Natural killer cell (primary cell): ENCODE measurements at regions not wholly inside any gene's neighbourhood (a gene's known extent, or its start where the extent isn't known, plus 50 kb on each side); places are given as distances from the start of the nearest gene placed in this dataset.

Experiments
- ATAC-seq, 3 donors: fragments of 150-1000 bp in 2 of 3; fragments of 200-7000 bp in 1 of 3; cut with Tn5 transposase; 1 replicate in 1 of 3; 2 replicates in 2 of 3; pipeline ENCODE4 v1.10.0; 2021; ENCODE audit warnings: mild to moderate bottlenecking in 2 of 3, moderate library complexity in 2 of 3
- DNase-seq, 2 donors: peaks; one replicate each; pipeline versions ENCODE4 v3.0.0 to v3.0.0-alpha.2; 2013 to 2021; ENCODE audit warnings: mixed read lengths in 1 of 2
- H3K27ac ChIP-seq: one replicate; pipeline ENCODE4 v1.5.1; 2013; ENCODE audit warnings: mild to moderate bottlenecking, low read length
- H3K27me3 ChIP-seq: one replicate; pipeline ENCODE4 v1.6.1; 2013; ENCODE audit warnings: low read length; ENCODE audit not compliant: control insufficient read depth, insufficient read depth
- H3K36me3 ChIP-seq: one replicate; pipeline ENCODE4 v1.6.1; 2013; ENCODE audit warnings: low read length; ENCODE audit not compliant: control insufficient read depth, insufficient read depth
- H3K4me1 ChIP-seq: one replicate; pipeline ENCODE4 v1.6.1; 2013; ENCODE audit warnings: low read length; ENCODE audit not compliant: control insufficient read depth, insufficient read depth
- H3K4me3 ChIP-seq: one replicate; pipeline ENCODE4 v1.5.1; 2013; ENCODE audit warnings: low read length
- H3K9me3 ChIP-seq: one replicate; pipeline ENCODE4 v1.6.1; 2013; ENCODE audit warnings: low read length; ENCODE audit not compliant: control insufficient read depth, insufficient read depth
- H3K27ac Mint-ChIP-seq, 2 donors: one replicate each; pipeline ENCODE4 v1.8.0; 2022; ENCODE audit warnings: mild to moderate bottlenecking in 2 of 2, mixed read lengths in 2 of 2, moderate library complexity in 1 of 2
- H3K27me3 Mint-ChIP-seq, 2 donors: one replicate each; pipeline ENCODE4 v1.8.0; 2022; ENCODE audit warnings: low read depth in 2 of 2, mixed read lengths in 2 of 2
- H3K36me3 Mint-ChIP-seq: one replicate; pipeline ENCODE4 v1.8.0; 2022; ENCODE audit warnings: mixed read lengths
- H3K4me1 Mint-ChIP-seq, 2 donors: one replicate each; pipeline ENCODE4 v1.8.0; 2022; ENCODE audit warnings: mixed read lengths in 2 of 2
- H3K4me3 Mint-ChIP-seq: one replicate; pipeline ENCODE4 v1.8.0; 2022; ENCODE audit warnings: mild to moderate bottlenecking, moderate library complexity, mixed read lengths
- H3K9me3 Mint-ChIP-seq, 2 donors: one replicate each; pipeline ENCODE4 v1.8.0; 2022; ENCODE audit warnings: mixed read lengths in 2 of 2
- CTCF ChIP-seq: fragments of 200-600 bp; IDR thresholded peaks from one replicate; pipeline ENCODE4 v1.8.0; 2022; ENCODE audit warnings: antibody characterized with exemption
- WGBS: methylation state at CpG from one replicate; pipeline ENCODE4 v1.1.7; 2013; ENCODE audit warnings: missing lambda C conversion rate; ENCODE audit not compliant: insufficient coverage; 5-methylcytosine and 5-hydroxymethylcytosine counted together
- intact Hi-C: fragments of 100-400 bp; cut with micrococcal nuclease; formaldehyde crosslinking; loops from one replicate; pipeline ENCODE4 v1.14.2; 2022

GRCh38 chr12:69161829-69162228, 77.5 kb upstream of the CPSF6 start:
- no peaks in the 10 kb centered on the region for H3K27me3 ChIP-seq
- no peak for ATAC-seq
- no peaks in the 10 kb centered on the region for H3K9me3 ChIP-seq
- H3K9me3 Mint-ChIP-seq = no peaks in the 10 kb centered on the region
- H3K4me3 Mint-ChIP-seq = no peak overlapping the region
- no peaks in the 10 kb centered on the region for H3K36me3 Mint-ChIP-seq
- 19% methylated on average over 2 of the region's 2 CpGs for WGBS
- intact Hi-C loops = no loop called here
- H3K27me3 Mint-ChIP-seq = no peaks in the 10 kb centered on the region
- TF ChIP-seq CTCF = no peak
- H3K36me3 ChIP-seq = no peaks in the 10 kb centered on the region
- no peak overlapping the region for H3K27ac Mint-ChIP-seq
- H3K4me1 Mint-ChIP-seq = peaks cover 0 to 4% of the 10 kb centered on the region in 2 donors
- peak in 1 of 2 donors; percentile 75 for DNase-seq
- peaks cover 4% of the 10 kb centered on the region for H3K4me1 ChIP-seq
- H3K4me3 ChIP-seq = no peak overlapping the region
- no peak overlapping the region for H3K27ac ChIP-seq

GRCh38 chr12:69163681-69164362, 75.5 kb upstream of the CPSF6 start:
- no peaks in the 10 kb centered on the region for H3K36me3 ChIP-seq
- no peaks in the 10 kb centered on the region for H3K4me1 Mint-ChIP-seq
- H3K27me3 Mint-ChIP-seq = no peaks in the 10 kb centered on the region
- no peak overlapping the region for H3K4me3 ChIP-seq
- intact Hi-C loops = no loop called here
- no peak for DNase-seq
- no peaks in the 10 kb centered on the region for H3K9me3 Mint-ChIP-seq
- no peak overlapping the region for H3K4me3 Mint-ChIP-seq
- H3K4me1 ChIP-seq = no peaks in the 10 kb centered on the region
- no peak overlapping the region for H3K27ac ChIP-seq
- no peaks in the 10 kb centered on the region for H3K9me3 ChIP-seq
- WGBS = 87% methylated on average over 4 of the region's 4 CpGs
- no peaks in the 10 kb centered on the region for H3K36me3 Mint-ChIP-seq
- no peaks in the 10 kb centered on the region for H3K27me3 ChIP-seq
- no peak for TF ChIP-seq CTCF
- ATAC-seq = no peak
- no peak overlapping the region for H3K27ac Mint-ChIP-seq

GRCh38 chr12:69167648-69168165, 71.7 kb upstream of the CPSF6 start:
- TF ChIP-seq CTCF = no peak
- Histone ChIP-seq H3K27me3 (no peaks in the 10 kb centered on the region), H3K36me3 (no peaks in the 10 kb centered on the region), H3K4me1 (no peaks in the 10 kb centered on the region), H3K27ac (no peak overlapping the region), H3K9me3 (no peaks in the 10 kb centered on the region), H3K4me3 (no peak overlapping the region)
- Mint-ChIP-seq H3K27me3 (peaks cover 0 to 2% of the 10 kb centered on the region in 2 donors), H3K36me3 (no peaks in the 10 kb centered on the region), H3K4me3 (no peak overlapping the region), H3K4me1 (no peaks in the 10 kb centered on the region), H3K9me3 (no peaks in the 10 kb centered on the region), H3K27ac (no peak overlapping the region)
- intact Hi-C loops = no loop called here
- DNase-seq (no peak), ATAC-seq (no peak)
- WGBS = 90% methylated on average over 3 of the region's 3 CpGs

- Histone ChIP-seq H3K27ac (no peak overlapping the region), H3K36me3 (no peaks in the 10 kb centered on the region), H3K9me3 (no peaks in the 10 kb centered on the region), H3K4me1 (no peaks in the 10 kb centered on the region), H3K27me3 (no peaks in the 10 kb centered on the region), H3K4me3 (no peak overlapping the region)
- Mint-ChIP-seq H3K9me3 (no peaks in the 10 kb centered on the region), H3K27ac (no peak overlapping the region), H3K4me3 (no peak overlapping the region), H3K36me3 (no peaks in the 10 kb centered on the region), H3K27me3 (peaks cover 0 to 2% of the 10 kb centered on the region in 2 donors), H3K4me1 (no peaks in the 10 kb centered on the region)
- no peak for ATAC-seq
- WGBS = 93% methylated on average over 5 of the region's 5 CpGs
- no peak for DNase-seq
- no peak for TF ChIP-seq CTCF
- intact Hi-C loops = no loop called here
Observed at GRCh38 chr12:69168363-69168762, 71.0 kb upstream of the CPSF6 start.
